H1 (cell line): ENCODE measurements at regions not wholly inside any gene's neighbourhood (a gene's known extent, or its start where the extent isn't known, plus 50 kb on each side); places are given as distances from the start of the nearest gene placed in this dataset.

Experiments
- RAD21 ChIP-seq, 2 experiments: IDR thresholded peaks in 1 of 2; conservative IDR thresholded peaks in 1 of 2; 2 replicates each; pipeline ENCODE4 v1.6.1; 2011; ENCODE audit warnings: low read depth in 2 of 2, low read length in 2 of 2, improper control_type of control experiment in 1 of 2, inconsistent platforms in 1 of 2, mild to moderate bottlenecking in 1 of 2, moderate library complexity in 1 of 2

DNA sequence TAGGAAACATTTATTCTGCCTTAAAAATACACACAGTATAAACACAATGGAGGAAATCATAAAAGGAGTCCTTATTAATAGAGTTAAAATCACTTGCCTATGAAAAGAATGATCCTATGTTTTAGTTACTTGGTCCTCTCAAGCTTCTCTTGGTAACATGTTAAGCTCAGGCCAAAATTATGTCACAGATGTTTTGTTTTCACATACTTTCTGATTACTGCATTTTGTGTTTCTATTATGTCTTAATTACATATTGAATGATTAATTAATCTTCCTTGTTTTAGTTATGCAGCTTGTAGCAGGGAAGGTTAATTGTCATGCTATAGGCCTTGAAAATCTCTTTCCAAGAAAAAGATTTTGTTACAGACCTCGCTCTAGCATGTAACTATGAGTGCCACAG, 406.0 kb downstream of the PLA2G4A start (continued):
- no peak for TF ChIP-seq RAD21 (IDR thresholded peaks at IDR 0.05 in 1 of 2, conservative IDR thresholded peaks at IDR 0.05 in 1 of 2; ENCODE audit: low read depth in 2 of 2, low read length in 2 of 2)
